ENCODE measurements at regions not wholly inside any gene's neighbourhood (a gene's known extent, or its start where the extent isn't known, plus 50 kb on each side); places are given as distances from the start of the nearest gene placed in this dataset.

DNA sequence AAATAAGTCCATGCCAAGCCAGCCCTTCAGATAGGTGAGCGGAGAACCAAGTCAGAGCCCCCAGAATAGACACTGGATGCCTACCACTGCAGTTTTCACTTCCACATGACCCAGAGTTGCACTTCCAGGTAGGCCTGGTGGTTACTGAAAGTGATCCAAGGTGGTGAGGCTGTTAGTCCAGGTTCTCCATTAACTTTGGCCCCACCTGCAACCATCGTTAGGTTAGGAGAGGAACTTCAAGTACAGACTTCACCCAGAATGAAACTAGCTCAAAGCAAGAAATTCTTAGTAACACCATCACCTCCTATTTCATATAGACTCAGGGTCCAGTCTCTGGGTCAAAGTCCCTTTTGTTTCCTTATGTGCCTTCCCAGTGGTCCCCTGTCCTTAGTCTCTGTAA, 293.1 kb upstream of the ID2 start:
- TF ChIP-seq HDAC2 (IDR thresholded peaks at IDR 0.05) (no peak), EP300 (IDR thresholded peaks at IDR 0.05) (no peak), RCOR1 (IDR thresholded peaks at IDR 0.05; ENCODE audit: low read depth, low read length) (no peak), POLR2A (IDR thresholded peaks at IDR 0.05; ENCODE audit: low read length) (no peak)
- TF ChIP-seq, protein P1, sequence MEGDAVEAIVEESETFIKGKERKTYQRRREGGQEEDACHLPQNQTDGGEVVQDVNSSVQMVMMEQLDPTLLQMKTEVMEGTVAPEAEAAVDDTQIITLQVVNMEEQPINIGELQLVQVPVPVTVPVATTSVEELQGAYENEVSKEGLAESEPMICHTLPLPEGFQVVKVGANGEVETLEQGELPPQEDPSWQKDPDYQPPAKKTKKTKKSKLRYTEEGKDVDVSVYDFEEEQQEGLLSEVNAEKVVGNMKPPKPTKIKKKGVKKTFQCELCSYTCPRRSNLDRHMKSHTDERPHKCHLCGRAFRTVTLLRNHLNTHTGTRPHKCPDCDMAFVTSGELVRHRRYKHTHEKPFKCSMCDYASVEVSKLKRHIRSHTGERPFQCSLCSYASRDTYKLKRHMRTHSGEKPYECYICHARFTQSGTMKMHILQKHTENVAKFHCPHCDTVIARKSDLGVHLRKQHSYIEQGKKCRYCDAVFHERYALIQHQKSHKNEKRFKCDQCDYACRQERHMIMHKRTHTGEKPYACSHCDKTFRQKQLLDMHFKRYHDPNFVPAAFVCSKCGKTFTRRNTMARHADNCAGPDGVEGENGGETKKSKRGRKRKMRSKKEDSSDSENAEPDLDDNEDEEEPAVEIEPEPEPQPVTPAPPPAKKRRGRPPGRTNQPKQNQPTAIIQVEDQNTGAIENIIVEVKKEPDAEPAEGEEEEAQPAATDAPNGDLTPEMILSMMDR (IDR thresholded peaks at IDR 0.05) = no peak
